ENCODE measurements at regions not wholly inside any gene's neighbourhood (a gene's known extent, or its start where the extent isn't known, plus 50 kb on each side); places are given as distances from the start of the nearest gene placed in this dataset.

GRCh38 chr18:25705650-25706049 lies 353.7 kb upstream of the ZNF521 start:
- TF ChIP-seq ATF3 (IDR thresholded peaks at IDR 0.05), result no peak
- no peak for TF ChIP-seq YY1 (IDR thresholded peaks at IDR 0.05; ENCODE audit: extremely low read depth, insufficient replicate concordance, low read depth, low read length)
- TF ChIP-seq SIN3A (IDR thresholded peaks at IDR 0.05; ENCODE audit: low read depth), result no peak
- TF ChIP-seq SP1 (IDR thresholded peaks at IDR 0.05; ENCODE audit: low read depth), result no peak
- TF ChIP-seq, protein P1, sequence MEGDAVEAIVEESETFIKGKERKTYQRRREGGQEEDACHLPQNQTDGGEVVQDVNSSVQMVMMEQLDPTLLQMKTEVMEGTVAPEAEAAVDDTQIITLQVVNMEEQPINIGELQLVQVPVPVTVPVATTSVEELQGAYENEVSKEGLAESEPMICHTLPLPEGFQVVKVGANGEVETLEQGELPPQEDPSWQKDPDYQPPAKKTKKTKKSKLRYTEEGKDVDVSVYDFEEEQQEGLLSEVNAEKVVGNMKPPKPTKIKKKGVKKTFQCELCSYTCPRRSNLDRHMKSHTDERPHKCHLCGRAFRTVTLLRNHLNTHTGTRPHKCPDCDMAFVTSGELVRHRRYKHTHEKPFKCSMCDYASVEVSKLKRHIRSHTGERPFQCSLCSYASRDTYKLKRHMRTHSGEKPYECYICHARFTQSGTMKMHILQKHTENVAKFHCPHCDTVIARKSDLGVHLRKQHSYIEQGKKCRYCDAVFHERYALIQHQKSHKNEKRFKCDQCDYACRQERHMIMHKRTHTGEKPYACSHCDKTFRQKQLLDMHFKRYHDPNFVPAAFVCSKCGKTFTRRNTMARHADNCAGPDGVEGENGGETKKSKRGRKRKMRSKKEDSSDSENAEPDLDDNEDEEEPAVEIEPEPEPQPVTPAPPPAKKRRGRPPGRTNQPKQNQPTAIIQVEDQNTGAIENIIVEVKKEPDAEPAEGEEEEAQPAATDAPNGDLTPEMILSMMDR (IDR thresholded peaks at IDR 0.05 in 2 of 3, conservative IDR thresholded peaks at IDR 0.05 in 1 of 3; ENCODE audit: borderline replicate concordance in 1 of 3, insufficient read depth in 1 of 3, low read depth in 2 of 3, low read length in 2 of 3), result no peak
- TF ChIP-seq TCF7L2 (IDR thresholded peaks at IDR 0.05; ENCODE audit: borderline replicate concordance, extremely low read depth, insufficient read depth, insufficient read length), result no peak
- TF ChIP-seq ZFX (IDR thresholded peaks at IDR 0.05), result no peak
- TF ChIP-seq, protein P2, sequence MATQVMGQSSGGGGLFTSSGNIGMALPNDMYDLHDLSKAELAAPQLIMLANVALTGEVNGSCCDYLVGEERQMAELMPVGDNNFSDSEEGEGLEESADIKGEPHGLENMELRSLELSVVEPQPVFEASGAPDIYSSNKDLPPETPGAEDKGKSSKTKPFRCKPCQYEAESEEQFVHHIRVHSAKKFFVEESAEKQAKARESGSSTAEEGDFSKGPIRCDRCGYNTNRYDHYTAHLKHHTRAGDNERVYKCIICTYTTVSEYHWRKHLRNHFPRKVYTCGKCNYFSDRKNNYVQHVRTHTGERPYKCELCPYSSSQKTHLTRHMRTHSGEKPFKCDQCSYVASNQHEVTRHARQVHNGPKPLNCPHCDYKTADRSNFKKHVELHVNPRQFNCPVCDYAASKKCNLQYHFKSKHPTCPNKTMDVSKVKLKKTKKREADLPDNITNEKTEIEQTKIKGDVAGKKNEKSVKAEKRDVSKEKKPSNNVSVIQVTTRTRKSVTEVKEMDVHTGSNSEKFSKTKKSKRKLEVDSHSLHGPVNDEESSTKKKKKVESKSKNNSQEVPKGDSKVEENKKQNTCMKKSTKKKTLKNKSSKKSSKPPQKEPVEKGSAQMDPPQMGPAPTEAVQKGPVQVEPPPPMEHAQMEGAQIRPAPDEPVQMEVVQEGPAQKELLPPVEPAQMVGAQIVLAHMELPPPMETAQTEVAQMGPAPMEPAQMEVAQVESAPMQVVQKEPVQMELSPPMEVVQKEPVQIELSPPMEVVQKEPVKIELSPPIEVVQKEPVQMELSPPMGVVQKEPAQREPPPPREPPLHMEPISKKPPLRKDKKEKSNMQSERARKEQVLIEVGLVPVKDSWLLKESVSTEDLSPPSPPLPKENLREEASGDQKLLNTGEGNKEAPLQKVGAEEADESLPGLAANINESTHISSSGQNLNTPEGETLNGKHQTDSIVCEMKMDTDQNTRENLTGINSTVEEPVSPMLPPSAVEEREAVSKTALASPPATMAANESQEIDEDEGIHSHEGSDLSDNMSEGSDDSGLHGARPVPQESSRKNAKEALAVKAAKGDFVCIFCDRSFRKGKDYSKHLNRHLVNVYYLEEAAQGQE (IDR thresholded peaks at IDR 0.05; ENCODE audit: low read depth), result no peak
- no peak for TF ChIP-seq EZH2phosphoT487 (IDR thresholded peaks at IDR 0.05; ENCODE audit: borderline replicate concordance)
- no peak for TF ChIP-seq POLR2A (IDR thresholded peaks at IDR 0.05; ENCODE audit: borderline replicate concordance, extremely low read depth, insufficient read depth, insufficient read length)
- TF ChIP-seq ZNF274 (IDR thresholded peaks at IDR 0.05; ENCODE audit: low read depth, low read length), result no peak
- H2AFZ ChIP-seq (ENCODE audit: low read depth, low read length, poor library complexity, severe bottlenecking), result no peak overlapping the region
- ChIA-PET POLR2A (no interaction called here), CTCF (no interaction called here), RAD21 (ENCODE audit: low non-redundant PET in 1 of 2, low total read pairs in 2 of 2, uncharacterized antibody in 2 of 2, unreplicated experiment in 2 of 2) (no interaction called here)
- no peaks in the 10 kb centered on the region for H3K79me2 ChIP-seq (ENCODE audit: insufficient read depth, low read length)
- 0 out of 2 replicates have a peak, but pooled peaks cover 3% of the 10 kb centered on the region for H3K27me3 ChIP-seq (ENCODE audit: insufficient read depth, low read length)
- H3K9ac ChIP-seq (ENCODE audit: low read length), result no peak overlapping the region
- no peak overlapping the region for H3K27ac ChIP-seq (ENCODE audit: low read depth, low read length)
- no peak overlapping the region for H3K4me3 ChIP-seq (replicated peaks in 1 of 2; ENCODE audit: low read depth in 1 of 2, low read length in 2 of 2)
- no peaks in the 10 kb centered on the region for H3K9me3 ChIP-seq (ENCODE audit: control insufficient read depth in 1 of 2, insufficient read depth in 1 of 2, low read depth in 1 of 2, low read length in 2 of 2)
- BruUV-seq (replicated peaks), result no TSS peak
- no peak for DNase-seq (ENCODE audit: low read depth, low spot score)
- H3K36me3 ChIP-seq (ENCODE audit: control insufficient read depth in 1 of 2, insufficient read depth in 2 of 2, low read length in 2 of 2), result no peaks in the 10 kb centered on the region
- no peaks in the 10 kb centered on the region for H4K20me1 ChIP-seq (ENCODE audit: insufficient read depth)
- ATAC-seq, result no peak
- no peak overlapping the region for H3K4me2 ChIP-seq (ENCODE audit: low read length)
- intact Hi-C loops (cut with micrococcal nuclease), result no loop called here
- no peaks in the 10 kb centered on the region for H3K4me1 ChIP-seq (ENCODE audit: control insufficient read depth in 1 of 2, insufficient read depth in 2 of 2, low read length in 2 of 2)
- H3K9me2 ChIP-seq (ENCODE audit: insufficient read depth), result no peaks in the 10 kb centered on the region

Measured in HCT116 (cell line).